Endothelial cell of umbilical vein (primary cell): ENCODE measurements at regions not wholly inside any gene's neighbourhood (a gene's known extent, or its start where the extent isn't known, plus 50 kb on each side); places are given as distances from the start of the nearest gene placed in this dataset.

Experiments
- BruUV-seq: library from RNA; stranded (reverse); fragments of 400-500 nt; replicated peaks from 2 replicates; lab custom pipeline; 2021; lab: Mats Ljungman, UMichigan
- CTCF ChIA-PET: fragments of 300-600, 350-600 bp; sonication (Branson Sonifier 250); formaldehyde crosslinking; loops from one replicate; lab custom pipeline; 2021; ENCODE audit warnings: antibody characterized with exemption, inconsistent platforms; lab: Charles Lee
- POLR2A ChIA-PET: fragments of 300-600, 350-600 bp; sonication (Branson Sonifier 250); formaldehyde crosslinking; loops from one replicate; lab custom pipeline; 2021; ENCODE audit warnings: antibody characterized with exemption, inconsistent platforms; lab: Charles Lee
- DNase-seq: peaks from one replicate; pipeline ENCODE4 v3.0.0-alpha.2; 2011; ENCODE audit warnings: low read depth, low spot score
- FAIRE-seq: peaks from 2 replicates; lab custom pipeline; 2011; peaks lifted over from hg19 to GRCh38; lab: Jason Lieb, UNC
- H2AFZ ChIP-seq: 2 replicates; pipeline ENCODE4 v1.6.0; 2012; ENCODE audit warnings: low read depth, low read length, control low read depth, inconsistent platforms
- H3K27ac ChIP-seq: 2 replicates; pipeline ENCODE4 v1.5.1; 2011; ENCODE audit warnings: low read depth, mild to moderate bottlenecking, control low read depth, low read length, moderate library complexity; ENCODE audit not compliant: insufficient read depth
- H3K27me3 ChIP-seq, 2 experiments: 2 replicates each; pipeline versions ENCODE4 v1.6.0 to v1.6.1; 2011; ENCODE audit warnings: low read length in 2 of 2, mixed read lengths in 1 of 2; ENCODE audit not compliant: control insufficient read depth in 2 of 2, insufficient read depth in 2 of 2
- H3K36me3 ChIP-seq, 2 experiments: 2 replicates in 1 of 2; 3 replicates in 1 of 2; pipeline ENCODE4 v1.5.1; 2011; ENCODE audit warnings: low read length in 2 of 2, mild to moderate bottlenecking in 1 of 2, moderate library complexity in 1 of 2; ENCODE audit not compliant: control insufficient read depth in 2 of 2, insufficient read depth in 2 of 2; ENCODE audit errors: extremely low read depth in 1 of 2
- H3K4me1 ChIP-seq: 3 replicates; pipeline ENCODE4 v1.5.1; 2011; ENCODE audit warnings: mild to moderate bottlenecking, low read length; ENCODE audit not compliant: control insufficient read depth, insufficient read depth; ENCODE audit errors: extremely low read depth
- H3K4me2 ChIP-seq: 2 replicates; pipeline ENCODE4 v1.6.1; 2011; ENCODE audit warnings: low read length, control low read depth, mixed read lengths; ENCODE audit not compliant: insufficient read depth
- H3K4me3 ChIP-seq, 3 experiments: fragments of 200-600 bp in 1 of 3; sonication (generic), shearing (Covaris generic) in 1 of 3; replicated peaks in 1 of 3; 2 replicates each; pipeline ENCODE4 v1.5.1; 2011 to 2016; ENCODE audit warnings: control low read depth in 3 of 3, low read length in 3 of 3, mild to moderate bottlenecking in 2 of 3, inconsistent platforms in 1 of 3, low read depth in 1 of 3, moderate library complexity in 1 of 3; ENCODE audit not compliant: insufficient read depth in 1 of 3
- H3K79me2 ChIP-seq: 2 replicates; pipeline ENCODE4 v1.6.0; 2012; ENCODE audit warnings: low read length, inconsistent platforms; ENCODE audit not compliant: control insufficient read depth, insufficient read depth
- H3K9ac ChIP-seq: replicated peaks from 2 replicates; pipeline ENCODE3; 2011; ENCODE audit warnings: low read length, control low read depth; ENCODE audit not compliant: insufficient read depth; ENCODE audit errors: extremely low read depth
- H3K9me1 ChIP-seq: replicated peaks from 3 replicates; pipeline ENCODE4 v1.6.0; 2011; ENCODE audit warnings: mild to moderate bottlenecking, low read length; ENCODE audit not compliant: control insufficient read depth, insufficient read depth; ENCODE audit errors: extremely low read depth
- H3K9me3 ChIP-seq: replicated peaks from 2 replicates; pipeline ENCODE4 v1.5.1; 2012; ENCODE audit warnings: low read length, inconsistent platforms; ENCODE audit not compliant: control insufficient read depth, insufficient read depth
- H4K20me1 ChIP-seq: replicated peaks from 2 replicates; pipeline ENCODE3; 2011; ENCODE audit warnings: mild to moderate bottlenecking, low read length; ENCODE audit not compliant: control insufficient read depth, insufficient read depth; ENCODE audit errors: extremely low read depth
- CTCF ChIP-seq, 2 donors: IDR thresholded peaks; 1 replicate in 1 of 2; 2 replicates in 1 of 2; pipeline ENCODE4 v1.5.1; 2011; ENCODE audit warnings: low read length in 2 of 2, mild to moderate bottlenecking in 2 of 2, moderate library complexity in 2 of 2, control low read depth in 1 of 2, inconsistent platforms in 1 of 2, low read depth in 1 of 2; ENCODE audit not compliant: insufficient read depth in 1 of 2; ENCODE audit errors: extremely low read depth in 1 of 2
- EZH2 ChIP-seq: IDR thresholded peaks from 2 replicates; pipeline ENCODE4 v1.6.1; 2012; ENCODE audit warnings: borderline replicate concordance, low read depth, mild to moderate bottlenecking, moderate library complexity, low read length, inconsistent platforms; ENCODE audit not compliant: severe bottlenecking
- FOS ChIP-seq: IDR thresholded peaks from 2 replicates; pipeline ENCODE4 v1.6.1; 2011; ENCODE audit warnings: mild to moderate bottlenecking, low read length, moderate library complexity, borderline replicate concordance; ENCODE audit not compliant: insufficient read depth
- GATA2 ChIP-seq: IDR thresholded peaks from 2 replicates; pipeline ENCODE4 v1.7.0; 2011; ENCODE audit warnings: low read depth, mild to moderate bottlenecking, moderate library complexity, mixed read lengths, low read length; ENCODE audit not compliant: insufficient read length, insufficient read depth
- JUN ChIP-seq: IDR thresholded peaks from 2 replicates; pipeline ENCODE4 v1.6.1; 2011; ENCODE audit warnings: borderline replicate concordance, low read depth; ENCODE audit not compliant: insufficient read length, insufficient read depth
- MAX ChIP-seq: IDR thresholded peaks from 2 replicates; pipeline ENCODE4 v1.6.1; 2011; ENCODE audit not compliant: insufficient read depth, insufficient read length
- MYC ChIP-seq: IDR thresholded peaks from one replicate; pipeline ENCODE4 v1.6.1; 2011; ENCODE audit warnings: mild to moderate bottlenecking, low read depth, low read length
- POLR2A ChIP-seq: IDR thresholded peaks from 2 replicates; pipeline ENCODE4 v1.6.1; 2012; ENCODE audit warnings: low read depth, mild to moderate bottlenecking, control low read depth, low read length
- POLR2AphosphoS5 ChIP-seq: IDR thresholded peaks from 2 replicates; pipeline ENCODE4 v1.6.1; 2012; ENCODE audit warnings: low read depth, mild to moderate bottlenecking, control low read depth, low read length, moderate library complexity; ENCODE audit not compliant: insufficient read depth
- dilution Hi-C: fragments of 300-500 bp; cut with MboI; formaldehyde crosslinking; loops from one replicate; pipeline ENCODE4 v1.15.0; 2019; ENCODE audit warnings: low sequenced_read_pairs; ENCODE audit not compliant: extremely low pct_ligation_motif_present
- intact Hi-C: fragments of 100-400 bp; cut with micrococcal nuclease; formaldehyde crosslinking; loops from one replicate; pipeline ENCODE4 v1.10.0; 2022

- DNase-seq = no peak
- intact Hi-C loops = no loop called here
Measured at GRCh38 chr7:126103582-126103981, 1149.2 kb downstream of the GRM8 start.

GRCh38 chr7:126083014-126083413 lies 1153.4 kb upstream of the POT1 start:
- H3K9me3 ChIP-seq = peaks cover 2% of the 10 kb centered on the region
- no TSS peak for BruUV-seq
- no peak for DNase-seq
- no peak overlapping the region for H3K4me2 ChIP-seq
- H3K36me3 ChIP-seq = no peaks in the 10 kb centered on the region
- no peaks in the 10 kb centered on the region for H4K20me1 ChIP-seq
- H3K27me3 ChIP-seq = no peaks in the 10 kb centered on the region
- TF ChIP-seq CTCF (IDR thresholded peaks at IDR 0.05; ENCODE audit: extremely low read depth in 1 of 2, insufficient read depth in 1 of 2, low read depth in 1 of 2, low read length in 2 of 2) (no peak), POLR2A (no peak), GATA2 (no peak), JUN (no peak), MAX (no peak), FOS (no peak), POLR2AphosphoS5 (no peak), EZH2 (no peak), MYC (no peak)
- ChIA-PET POLR2A (no interaction called here), CTCF (no interaction called here)
- FAIRE-seq = no peak
- H3K4me3 ChIP-seq = no peak overlapping the region
- no peaks in the 10 kb centered on the region for H3K4me1 ChIP-seq
- no peak overlapping the region for H3K27ac ChIP-seq
- no peak overlapping the region for H3K9ac ChIP-seq
- dilution Hi-C loops = no loop called here
- no peaks in the 10 kb centered on the region for H3K79me2 ChIP-seq
- no peak overlapping the region for H2AFZ ChIP-seq
- no peaks in the 10 kb centered on the region for H3K9me1 ChIP-seq
- intact Hi-C loops = no loop called here

More at GRCh38 chr7:126103582-126103981, 1149.2 kb downstream of the GRM8 start:
- Histone ChIP-seq H3K9me1 (no peaks in the 10 kb centered on the region), H3K27ac (no peak overlapping the region), H3K9ac (no peak overlapping the region), H2AFZ (no peak overlapping the region), H3K4me2 (no peak overlapping the region), H3K4me3 (no peak overlapping the region), H3K27me3 (no peaks in the 10 kb centered on the region), H3K4me1 (no peaks in the 10 kb centered on the region), H3K9me3 (no peaks in the 10 kb centered on the region), H4K20me1 (no peaks in the 10 kb centered on the region), H3K79me2 (no peaks in the 10 kb centered on the region), H3K36me3 (no peaks in the 10 kb centered on the region)
- ChIA-PET CTCF (no interaction called here), POLR2A (no interaction called here)
- no peak for FAIRE-seq
- no TSS peak for BruUV-seq
- dilution Hi-C loops = no loop called here
- TF ChIP-seq MAX (no peak), GATA2 (no peak)
